Heart left ventricle (tissue), 16 donors: ENCODE measurements at regions not wholly inside any gene's neighbourhood (a gene's known extent, or its start where the extent isn't known, plus 50 kb on each side); places are given as distances from the start of the nearest gene placed in this dataset.

Source experiments
- ATAC-seq, 4 donors: fragments of 200-7000 bp; cut with Tn5 transposase; one replicate each; pipeline ENCODE4 v1.9.1; 2020 to 2022; ENCODE audit warnings: moderate library complexity in 4 of 4, mild to moderate bottlenecking in 3 of 4, moderate number of reproducible peaks in 1 of 4
- DNase-seq, 5 donors: peaks; one replicate each; pipeline ENCODE4 v3.0.0-alpha.2; 2020
- H3K27ac ChIP-seq, 12 donors: fragments of 200-600 bp; sonication (generic) in 4 of 12; one replicate each; pipeline versions ENCODE4 v1.5.0 to v1.8.0; 2016 to 2022; ENCODE audit warnings: mild to moderate bottlenecking in 2 of 12
- H3K27me3 ChIP-seq, 9 donors: fragments of 200-600 bp; sonication (generic) in 2 of 9; one replicate each; pipeline versions ENCODE4 v1.5.1 to v1.8.0; 2016 to 2022; ENCODE audit warnings: mild to moderate bottlenecking in 3 of 9
- H3K36me3 ChIP-seq, 9 donors: fragments of 200-600 bp; sonication (generic) in 2 of 9; one replicate each; pipeline versions ENCODE4 v1.5.0 to v1.8.0; 2018 to 2022; ENCODE audit warnings: mild to moderate bottlenecking in 2 of 9
- H3K4me1 ChIP-seq, 12 donors: fragments of 200-600 bp; sonication (generic) in 4 of 12; one replicate each; pipeline versions ENCODE4 v1.5.0 to v1.8.0; 2016 to 2022; ENCODE audit warnings: mild to moderate bottlenecking in 3 of 12
- H3K4me3 ChIP-seq, 12 donors: fragments of 200-600 bp; sonication (generic) in 4 of 12; one replicate each; pipeline versions ENCODE4 v1.5.0 to v1.8.0; 2017 to 2022; ENCODE audit warnings: mild to moderate bottlenecking in 9 of 12, moderate library complexity in 4 of 12
- H3K9me3 ChIP-seq, 12 donors: fragments of 200-600 bp; sonication (generic) in 4 of 12; one replicate each; pipeline versions ENCODE4 v1.5.0 to v1.8.0; 2016 to 2022; ENCODE audit warnings: mild to moderate bottlenecking in 1 of 12
- WGBS, 4 donors: extraction: QIAGEN DNeasy Blood & Tissue Kit in 2 of 4; methylation state at CpG; one replicate each; pipeline versions ENCODE4 v1.1.5 to v1.1.7; 2013 to 2018; 5-methylcytosine and 5-hydroxymethylcytosine counted together
- intact Hi-C, 10 donors: fragments of 100-400 bp; cut with DNase I; formaldehyde crosslinking; loops; one replicate each; pipeline versions ENCODE4 v1.11.1 to v1.14.2; 2022
- TF ChIP-seq, protein P1 (sequence below), 12 donors: fragments of 200-600 bp; sonication (generic) in 4 of 12; IDR thresholded peaks; one replicate each; pipeline versions ENCODE4 v1.5.0 to v1.8.0; 2018 to 2022; ENCODE audit warnings: antibody characterized with exemption in 12 of 12, mild to moderate bottlenecking in 5 of 12
- donor health status: ischemic (EF 13 %, LVEDD 7.1; RV severe dilation, severe dysfunction).
- donor health status: healthy with polysubstance abuse.
- donor health status: DM: no; HTN: yes; CAD: no.
- donor health status: DM: no; HTN: no; CAD: no.
- donor health status: ischemic (EF 25% LVEDD 6.9; RV normal size, moderate dysfunction).
- donor health status: ischemic (EF 25% LVEDD 5.7; RV mildly dilated, moderate dysfunction).
- donor health status: healthy.
- donor health status: DM: yes; HTN: yes; CAD: no.
- donor health status: ischemic (EF 35%, LVEDD 5.7; RV mildly dilated, moderate dysfunction).
- donor health status: nonischemic (EF 11% LVEDD 7.7; RV severe dilation, severe dysfunction).
- donor health status: DM: yes; HTN: yes; CAD: no.
- donor health status: PGD.
- donor health status: ischemic (EF 29% LVEDD 5.4; RV normal size, mild dysfunction).
- donor health status: nonischemic (EF 23%, LVEDD 6.1; RV moderate dilation, normal function).

- Histone ChIP-seq H3K4me3 (no peak overlapping the region), H3K36me3 (no peaks in the 10 kb centered on the region), H3K27me3 (no peaks in the 10 kb centered on the region), H3K4me1 (no peaks in the 10 kb centered on the region), H3K27ac (no peak overlapping the region), H3K9me3 (no peaks in the 10 kb centered on the region)
- 50 to 58% (median 55%) methylated on average over 4 of the region's 4 CpGs for WGBS, 4 donors
- ATAC-seq (no peak), DNase-seq (no peak)
- intact Hi-C loops, result no loop called here
- TF ChIP-seq, protein P1, sequence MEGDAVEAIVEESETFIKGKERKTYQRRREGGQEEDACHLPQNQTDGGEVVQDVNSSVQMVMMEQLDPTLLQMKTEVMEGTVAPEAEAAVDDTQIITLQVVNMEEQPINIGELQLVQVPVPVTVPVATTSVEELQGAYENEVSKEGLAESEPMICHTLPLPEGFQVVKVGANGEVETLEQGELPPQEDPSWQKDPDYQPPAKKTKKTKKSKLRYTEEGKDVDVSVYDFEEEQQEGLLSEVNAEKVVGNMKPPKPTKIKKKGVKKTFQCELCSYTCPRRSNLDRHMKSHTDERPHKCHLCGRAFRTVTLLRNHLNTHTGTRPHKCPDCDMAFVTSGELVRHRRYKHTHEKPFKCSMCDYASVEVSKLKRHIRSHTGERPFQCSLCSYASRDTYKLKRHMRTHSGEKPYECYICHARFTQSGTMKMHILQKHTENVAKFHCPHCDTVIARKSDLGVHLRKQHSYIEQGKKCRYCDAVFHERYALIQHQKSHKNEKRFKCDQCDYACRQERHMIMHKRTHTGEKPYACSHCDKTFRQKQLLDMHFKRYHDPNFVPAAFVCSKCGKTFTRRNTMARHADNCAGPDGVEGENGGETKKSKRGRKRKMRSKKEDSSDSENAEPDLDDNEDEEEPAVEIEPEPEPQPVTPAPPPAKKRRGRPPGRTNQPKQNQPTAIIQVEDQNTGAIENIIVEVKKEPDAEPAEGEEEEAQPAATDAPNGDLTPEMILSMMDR (IDR thresholded peaks at IDR 0.05), result no peak
These were observed 746.3 kb downstream of the CPS1 start for GRCh38 chr2:211302676-211303075.

DNA sequence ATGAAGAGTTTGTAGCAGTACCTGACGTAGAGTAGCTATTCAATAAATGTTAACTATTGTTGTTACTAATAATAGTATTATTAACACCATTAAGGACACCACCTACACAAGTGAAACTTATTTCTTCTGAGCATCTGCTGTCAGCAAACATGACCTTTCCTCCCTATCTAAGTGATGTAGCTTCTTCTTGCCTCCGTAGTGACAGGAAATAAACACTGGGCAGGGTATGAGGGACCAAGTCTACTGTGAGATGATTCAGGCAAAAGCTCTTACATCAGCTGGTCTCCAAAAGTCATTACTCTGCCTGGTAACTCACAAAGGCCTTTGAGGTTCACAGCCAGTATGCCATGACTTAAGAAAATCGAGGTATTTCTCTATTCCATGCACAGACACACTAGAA lies 750.5 kb downstream of the CPS1 start:
- no peak for ATAC-seq
- no peaks in the 10 kb centered on the region for H3K9me3 ChIP-seq
- no peaks in the 10 kb centered on the region for H3K27me3 ChIP-seq
- no peak for DNase-seq
- 50 to 70% (median 56%) methylated on average over 3 of the region's 3 CpGs for WGBS, 4 donors
- H3K4me3 ChIP-seq, result no peak overlapping the region
- no peaks in the 10 kb centered on the region for H3K36me3 ChIP-seq
- TF ChIP-seq, protein P1 (IDR thresholded peaks at IDR 0.05), result no peak
- no peaks in the 10 kb centered on the region for H3K4me1 ChIP-seq
- no peak overlapping the region for H3K27ac ChIP-seq
- intact Hi-C loops, result no loop called here
